Fibroblast of lung (primary cell): ENCODE measurements at regions not wholly inside any gene's neighbourhood (a gene's known extent, or its start where the extent isn't known, plus 50 kb on each side); places are given as distances from the start of the nearest gene placed in this dataset.

Source experiments
- DNase-seq, 2 donors: peaks; one replicate each; pipeline versions ENCODE4 v3.0.0 to v3.0.0-alpha.2; 2010; ENCODE audit warnings: low read depth in 2 of 2
- H2AFZ ChIP-seq: 2 replicates; pipeline ENCODE4 v1.5.1; 2012; ENCODE audit warnings: low read length, control low read depth, inconsistent platforms
- H3K27ac ChIP-seq: 2 replicates; pipeline ENCODE4 v1.5.1; 2011; ENCODE audit warnings: low read length, control low read depth; ENCODE audit not compliant: insufficient read depth
- H3K27me3 ChIP-seq: 2 replicates; pipeline ENCODE4 v1.5.1; 2011; ENCODE audit warnings: mild to moderate bottlenecking, low read length; ENCODE audit not compliant: control insufficient read depth, insufficient read depth
- H3K36me3 ChIP-seq: 2 replicates; pipeline ENCODE4 v1.5.1; 2011; ENCODE audit warnings: low read length; ENCODE audit not compliant: control insufficient read depth, insufficient read depth
- H3K4me1 ChIP-seq: 2 replicates; pipeline ENCODE4 v1.5.1; 2011; ENCODE audit warnings: low read length; ENCODE audit not compliant: control insufficient read depth, insufficient read depth; ENCODE audit errors: extremely low read depth
- H3K4me2 ChIP-seq: 2 replicates; pipeline ENCODE4 v1.5.1; 2011; ENCODE audit warnings: low read length, control low read depth; ENCODE audit not compliant: insufficient read depth; ENCODE audit errors: extremely low read depth
- H3K4me3 ChIP-seq, 4 experiments: fragments of 200-600 bp in 1 of 4; sonication (generic) in 1 of 4; replicated peaks in 1 of 4; 2 replicates each; pipeline ENCODE4 v1.5.1; 2011 to 2016; ENCODE audit warnings: low read length in 4 of 4, low read depth in 3 of 4, mild to moderate bottlenecking in 3 of 4, control low read depth in 2 of 4, inconsistent platforms in 1 of 4, mixed read lengths in 1 of 4; ENCODE audit not compliant: insufficient read depth in 1 of 4; ENCODE audit errors: control extremely low read depth in 1 of 4
- H3K79me2 ChIP-seq: 2 replicates; pipeline ENCODE4 v1.5.1; 2012; ENCODE audit warnings: mild to moderate bottlenecking, low read length, inconsistent platforms; ENCODE audit not compliant: control insufficient read depth, insufficient read depth
- H3K9ac ChIP-seq: 2 replicates; pipeline ENCODE4 v1.5.1; 2011; ENCODE audit warnings: mild to moderate bottlenecking, low read length, control low read depth; ENCODE audit not compliant: insufficient read depth
- H3K9me3 ChIP-seq: 2 replicates; pipeline ENCODE4 v1.5.1; 2012; ENCODE audit warnings: low read depth, low read length; ENCODE audit not compliant: control insufficient read depth, insufficient read depth
- H4K20me1 ChIP-seq: 2 replicates; pipeline ENCODE4 v1.5.1; 2011; ENCODE audit warnings: low read length; ENCODE audit not compliant: control insufficient read depth, insufficient read depth; ENCODE audit errors: extremely low read depth
- CTCF ChIP-seq, 2 donors: IDR thresholded peaks in 1 of 2; conservative IDR thresholded peaks in 1 of 2; 1 replicate in 1 of 2; 2 replicates in 1 of 2; pipeline ENCODE4 v1.5.1; 2011 to 2012; ENCODE audit warnings: low read length in 2 of 2, control low read depth in 1 of 2, inconsistent platforms in 1 of 2, low read depth in 1 of 2, mild to moderate bottlenecking in 1 of 2
- EZH2 ChIP-seq: IDR thresholded peaks from 2 replicates; pipeline ENCODE4 v1.5.1; 2012; ENCODE audit warnings: low read length, control low read depth, mild to moderate bottlenecking; ENCODE audit errors: missing control alignments

- no peak for TF ChIP-seq CTCF (conservative IDR thresholded peaks at IDR 0.05 in 1 of 2, IDR thresholded peaks at IDR 0.05 in 1 of 2; ENCODE audit: low read depth in 1 of 2, low read length in 2 of 2)
- TF ChIP-seq EZH2: no peak
- Histone ChIP-seq H2AFZ (no peak overlapping the region), H3K9me3 (no peaks in the 10 kb centered on the region), H3K79me2 (no peaks in the 10 kb centered on the region), H3K4me2 (no peak overlapping the region), H3K36me3 (no peaks in the 10 kb centered on the region), H3K4me1 (no peaks in the 10 kb centered on the region), H4K20me1 (no peaks in the 10 kb centered on the region), H3K9ac (no peak overlapping the region), H3K4me3 (no peak overlapping the region), H3K27me3 (no peaks in the 10 kb centered on the region), H3K27ac (no peak overlapping the region)
- no peak for DNase-seq
Measured at GRCh38 chr3:168820810-168821415, 725.2 kb upstream of the GOLIM4 start.

- TF ChIP-seq EZH2 (no peak), CTCF (conservative IDR thresholded peaks at IDR 0.05 in 1 of 2, IDR thresholded peaks at IDR 0.05 in 1 of 2; ENCODE audit: low read depth in 1 of 2, low read length in 2 of 2) (no peak)
- Histone ChIP-seq H3K9me3 (no peaks in the 10 kb centered on the region), H3K4me1 (no peaks in the 10 kb centered on the region), H3K79me2 (no peaks in the 10 kb centered on the region), H4K20me1 (no peaks in the 10 kb centered on the region), H3K4me3 (no peak overlapping the region), H2AFZ (no peak overlapping the region), H3K4me2 (no peak overlapping the region), H3K27ac (no peak overlapping the region), H3K27me3 (no peaks in the 10 kb centered on the region), H3K9ac (no peak overlapping the region), H3K36me3 (no peaks in the 10 kb centered on the region)
- no peak for DNase-seq
Measured at GRCh38 chr3:168817177-168817576, 721.5 kb upstream of the GOLIM4 start.

- Histone ChIP-seq H3K36me3 (no peaks in the 10 kb centered on the region), H3K27ac (no peak overlapping the region), H3K79me2 (no peaks in the 10 kb centered on the region), H3K27me3 (no peaks in the 10 kb centered on the region), H3K4me2 (no peak overlapping the region), H2AFZ (no peak overlapping the region), H4K20me1 (no peaks in the 10 kb centered on the region), H3K4me1 (no peaks in the 10 kb centered on the region), H3K9ac (no peak overlapping the region), H3K9me3 (no peaks in the 10 kb centered on the region), H3K4me3 (no peak overlapping the region)
- no peak for TF ChIP-seq CTCF (conservative IDR thresholded peaks at IDR 0.05 in 1 of 2, IDR thresholded peaks at IDR 0.05 in 1 of 2; ENCODE audit: low read depth in 1 of 2, low read length in 2 of 2)
- TF ChIP-seq EZH2: no peak
- no peak for DNase-seq
Measured at GRCh38 chr3:168815946-168816345, 720.2 kb upstream of the GOLIM4 start.
